HG02981 (cell line): ENCODE measurements at regions not wholly inside any gene's neighbourhood (a gene's known extent, or its start where the extent isn't known, plus 50 kb on each side); places are given as distances from the start of the nearest gene placed in this dataset.
A peak's percentile ranks its signal among the peaks of the same experiment; 100 is the strongest.

Experiments
- ATAC-seq: cut with Tn5 transposase; IDR thresholded peaks from one replicate; pipeline ENCODE4 v1.9.1; 2021; ENCODE audit warnings: mild to moderate bottlenecking, moderate library complexity; ENCODE audit not compliant: unreplicated experiment

DNA sequence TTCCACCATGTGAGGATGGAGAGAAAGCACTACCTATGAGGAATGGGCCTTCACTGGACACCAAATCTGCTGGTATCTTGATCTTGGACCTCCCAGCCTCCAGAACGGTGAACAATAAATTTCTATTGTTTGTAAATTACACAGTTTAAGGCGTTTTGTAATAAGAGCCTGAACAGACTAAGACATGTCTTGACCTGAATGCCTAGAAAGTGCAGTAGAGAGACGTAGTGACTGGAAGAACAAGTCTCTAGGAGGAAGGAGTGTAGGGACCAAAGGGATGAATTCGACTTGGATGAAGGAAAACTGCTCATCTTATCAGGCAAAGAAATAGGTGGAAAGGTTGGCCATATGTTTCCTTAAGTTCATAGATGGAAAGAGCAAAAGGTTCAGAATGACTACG is 309.8 kb upstream of the RGMB start:
- ATAC-seq: no peak

- peak; percentile 64 for ATAC-seq
These were observed 308.6 kb upstream of the RGMB start for GRCh38 chr5:98464737-98465330.

- ATAC-seq: no peak
These were observed 305.1 kb upstream of the RGMB start for GRCh38 chr5:98468188-98468869.

- no peak for ATAC-seq
These were observed 302.7 kb upstream of the RGMB start for GRCh38 chr5:98470747-98471146.

DNA sequence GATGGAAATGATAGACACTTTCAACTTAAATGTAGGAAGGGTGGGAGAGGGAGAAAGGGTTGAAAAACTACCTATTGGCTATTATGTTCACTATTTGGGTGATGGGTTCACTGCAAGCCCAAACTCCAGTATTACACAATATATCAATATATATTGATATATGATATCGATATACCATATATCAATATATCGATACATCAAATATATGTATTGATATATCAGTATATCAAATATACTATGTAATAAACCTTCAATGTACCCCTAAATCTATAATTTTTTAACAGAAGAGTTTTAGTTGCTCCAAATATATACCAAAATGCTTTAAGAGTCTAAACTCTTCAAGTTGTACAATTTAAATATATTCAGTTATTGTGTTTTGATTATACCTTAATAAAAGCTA is 302.0 kb upstream of the RGMB start:
- ATAC-seq: no peak

GRCh38 chr5:98474216-98474615 is 299.2 kb upstream of the RGMB start:
- no peak for ATAC-seq

DNA sequence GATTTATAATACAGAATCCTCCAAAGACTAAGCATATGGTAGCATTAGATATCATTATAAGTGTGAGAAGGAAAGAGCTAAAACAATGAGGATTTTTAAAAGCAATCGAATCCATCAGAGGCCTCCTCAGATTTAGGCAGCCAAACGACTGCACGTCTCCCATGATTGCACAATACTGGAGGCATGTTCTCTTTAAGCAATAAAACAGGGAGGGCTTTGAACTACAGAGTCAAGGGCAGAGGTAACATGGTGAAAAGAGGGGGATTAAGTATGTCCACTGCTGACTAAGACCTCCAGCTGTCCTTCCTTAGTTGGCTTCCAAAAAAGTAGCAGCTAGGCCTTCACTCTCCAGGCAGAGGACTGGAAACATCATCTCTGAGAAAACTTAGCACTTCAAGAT is 298.7 kb upstream of the RGMB start:
- no peak for ATAC-seq

DNA sequence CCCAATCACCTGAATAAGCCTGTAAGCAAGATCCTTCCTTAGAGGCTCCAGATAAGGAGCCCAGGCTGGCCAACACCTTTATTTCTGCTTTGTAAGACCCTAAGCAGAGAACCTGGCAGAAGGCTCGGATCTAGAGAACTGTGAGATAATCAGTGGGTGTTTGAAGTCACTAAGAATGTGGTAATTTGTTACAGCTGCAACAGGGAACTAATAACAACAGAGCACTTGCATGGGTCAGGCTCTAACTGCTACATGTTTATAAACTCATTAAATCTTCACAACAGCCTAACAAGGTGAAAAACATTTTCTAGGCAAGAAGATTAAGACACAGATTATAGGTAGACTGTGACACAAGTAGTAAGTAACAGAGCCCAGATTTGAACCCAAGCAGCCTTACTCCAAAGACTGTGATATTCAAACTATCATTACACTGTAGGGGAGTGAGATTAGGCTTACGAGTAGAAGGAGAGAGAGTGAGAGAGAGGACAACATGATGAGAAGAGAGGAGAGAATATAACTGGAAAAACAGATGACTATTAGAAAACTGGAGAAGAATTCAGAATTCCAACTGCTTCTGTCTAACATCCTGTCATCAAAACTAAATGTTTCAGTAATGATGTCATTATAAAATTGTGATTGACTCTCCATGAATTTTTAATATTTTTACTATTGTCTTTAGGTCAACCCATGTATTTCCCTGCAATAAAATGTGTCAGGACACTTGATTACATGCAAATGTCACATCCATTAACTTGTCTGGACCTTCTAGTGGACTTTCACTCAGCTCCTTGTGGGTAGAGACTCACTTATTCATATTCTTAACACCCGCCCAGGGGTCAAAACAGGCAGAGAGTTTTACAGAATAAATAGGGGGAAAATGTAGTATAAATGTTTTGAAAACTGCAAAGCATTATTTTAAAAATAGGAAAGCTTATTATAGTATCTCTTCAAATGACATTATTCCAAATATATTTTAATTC is 290.9 kb upstream of the RGMB start:
- ATAC-seq: no peak

DNA sequence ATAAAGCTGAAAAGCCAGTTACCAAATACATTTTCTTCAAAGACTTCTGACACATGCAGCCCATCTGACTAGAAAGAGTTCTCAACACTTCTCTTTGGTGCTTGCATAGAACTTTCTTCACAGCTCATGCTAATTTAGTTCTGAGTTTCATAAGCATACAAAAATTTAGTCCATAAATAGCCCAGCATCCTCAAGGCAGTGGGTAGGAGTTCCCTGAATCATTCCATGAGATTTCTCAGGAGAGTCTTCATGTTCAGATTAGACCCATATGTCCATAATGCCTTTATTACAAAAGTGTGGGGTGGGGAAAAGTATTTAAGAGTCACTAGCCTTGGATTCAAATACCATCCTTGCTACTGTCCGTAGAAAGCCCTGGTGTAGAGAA is 290.2 kb upstream of the RGMB start:
- no peak for ATAC-seq

DNA sequence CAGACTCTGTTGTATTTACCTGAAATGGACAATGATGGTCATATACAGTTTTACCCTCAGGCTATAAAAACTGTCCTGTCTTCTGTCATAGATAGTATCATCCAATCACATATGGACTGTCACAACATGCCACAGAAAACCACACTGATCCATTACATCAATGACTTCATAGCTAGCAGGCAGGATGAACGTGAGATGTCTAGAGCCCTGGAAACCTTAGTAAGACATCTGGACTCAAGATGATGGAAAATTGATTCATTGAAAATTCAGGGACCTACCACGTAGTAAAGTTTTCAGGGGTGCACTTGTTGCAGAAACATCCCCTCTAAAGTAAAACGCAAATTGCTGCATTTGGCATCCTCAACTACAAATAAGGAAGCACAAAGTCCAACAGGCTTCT is 284.4 kb upstream of the RGMB start:
- ATAC-seq: no peak

DNA sequence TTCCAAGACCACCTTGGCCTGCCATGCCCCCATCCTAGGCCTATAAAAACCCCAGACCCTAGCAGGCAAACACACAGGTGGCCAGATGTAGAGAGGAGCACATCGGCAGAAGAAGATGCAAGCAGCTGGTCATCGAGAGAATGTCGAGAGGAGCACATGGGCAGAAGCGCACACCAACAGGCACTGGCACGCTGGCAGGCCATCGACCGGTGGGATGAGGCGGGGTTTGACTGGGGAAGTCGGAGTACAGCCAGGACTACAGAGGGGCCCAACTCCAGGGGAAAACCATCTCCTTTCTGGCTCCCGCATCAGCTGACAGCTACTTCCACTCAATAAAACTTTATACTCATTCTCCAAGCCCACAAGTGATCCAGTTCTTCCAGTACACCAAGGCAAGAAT is 283.1 kb upstream of the RGMB start:
- no peak for ATAC-seq

GRCh38 chr5:98492258-98492657 is 281.2 kb upstream of the RGMB start:
- no peak for ATAC-seq

DNA sequence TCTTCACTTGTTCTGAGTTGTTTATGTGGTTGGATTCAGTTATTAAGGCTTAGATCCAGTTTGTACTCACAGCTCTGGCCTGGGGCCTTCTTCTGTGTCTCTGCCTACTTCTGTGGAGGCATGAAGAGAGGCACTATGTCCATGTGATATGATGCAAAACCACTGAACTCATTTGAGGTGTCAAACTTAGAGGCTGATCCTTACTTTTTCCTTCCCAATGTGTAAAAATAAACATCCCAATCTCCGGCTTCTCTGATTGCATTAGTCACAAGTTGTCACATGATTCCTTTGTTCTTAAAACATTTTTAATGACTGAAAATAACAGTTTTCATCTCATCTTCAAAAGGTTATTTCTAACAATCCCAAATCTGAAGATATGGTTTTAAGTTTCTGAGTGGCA is 276.0 kb upstream of the RGMB start:
- no peak for ATAC-seq

GRCh38 chr5:98498028-98498427 is 275.4 kb upstream of the RGMB start:
- ATAC-seq: no peak

DNA sequence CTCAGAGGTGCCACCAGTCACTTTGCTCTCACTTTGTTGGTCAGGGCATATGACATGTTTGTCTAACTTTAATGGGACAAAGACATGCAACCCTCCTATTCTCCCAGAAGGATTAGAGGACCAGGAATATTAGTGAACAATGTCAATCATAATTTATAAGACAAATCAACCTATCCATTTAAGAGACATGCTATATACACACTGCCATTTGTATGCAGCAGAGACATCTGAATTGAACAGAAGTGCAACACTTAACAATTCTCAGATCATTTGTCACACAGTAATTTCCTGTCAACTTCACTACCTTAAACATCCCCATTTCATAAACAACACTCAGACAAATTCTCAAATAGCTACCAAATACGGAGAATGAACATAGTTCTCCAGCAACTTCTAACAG is 273.6 kb upstream of the RGMB start:
- no peak for ATAC-seq

DNA sequence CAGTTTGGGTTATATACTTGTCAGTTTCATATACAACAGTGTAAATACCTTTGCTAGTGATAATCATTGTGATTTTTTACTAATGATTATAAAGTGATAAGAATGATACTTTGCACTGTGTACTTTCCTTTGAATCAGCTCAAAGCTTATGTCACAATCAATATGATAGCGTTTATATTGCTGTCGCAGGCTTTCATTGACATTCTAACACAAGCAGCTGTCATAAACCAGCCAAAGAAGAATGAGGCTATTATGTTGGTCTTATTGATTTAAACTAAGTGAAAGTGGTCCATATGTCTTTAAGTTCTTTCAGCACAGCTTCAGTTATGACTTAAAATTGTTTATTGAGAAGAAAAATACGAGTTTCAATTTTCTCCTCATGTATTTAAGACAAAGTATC is 272.7 kb upstream of the RGMB start:
- no peak for ATAC-seq

GRCh38 chr5:98503616-98504015 is 269.8 kb upstream of the RGMB start:
- no peak for ATAC-seq

DNA sequence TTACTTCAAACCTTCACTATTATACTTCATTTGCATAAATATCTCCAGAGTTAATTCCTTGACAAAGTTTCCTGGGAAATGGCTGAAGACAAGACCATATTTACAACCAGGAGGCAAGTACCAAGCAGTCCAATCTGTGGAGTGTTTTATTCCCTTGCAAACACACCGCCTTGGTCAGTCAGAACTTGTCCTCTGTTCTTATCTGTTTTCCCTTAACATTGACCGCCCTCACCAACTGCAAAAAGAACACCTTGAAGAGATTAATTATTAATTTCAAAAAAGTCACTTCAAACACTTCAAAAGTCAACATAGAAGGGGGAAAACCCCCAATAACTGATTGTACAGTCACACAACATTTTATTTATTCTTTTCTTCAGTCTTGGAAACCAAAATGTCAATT is 269.0 kb upstream of the RGMB start:
- ATAC-seq: no peak

DNA sequence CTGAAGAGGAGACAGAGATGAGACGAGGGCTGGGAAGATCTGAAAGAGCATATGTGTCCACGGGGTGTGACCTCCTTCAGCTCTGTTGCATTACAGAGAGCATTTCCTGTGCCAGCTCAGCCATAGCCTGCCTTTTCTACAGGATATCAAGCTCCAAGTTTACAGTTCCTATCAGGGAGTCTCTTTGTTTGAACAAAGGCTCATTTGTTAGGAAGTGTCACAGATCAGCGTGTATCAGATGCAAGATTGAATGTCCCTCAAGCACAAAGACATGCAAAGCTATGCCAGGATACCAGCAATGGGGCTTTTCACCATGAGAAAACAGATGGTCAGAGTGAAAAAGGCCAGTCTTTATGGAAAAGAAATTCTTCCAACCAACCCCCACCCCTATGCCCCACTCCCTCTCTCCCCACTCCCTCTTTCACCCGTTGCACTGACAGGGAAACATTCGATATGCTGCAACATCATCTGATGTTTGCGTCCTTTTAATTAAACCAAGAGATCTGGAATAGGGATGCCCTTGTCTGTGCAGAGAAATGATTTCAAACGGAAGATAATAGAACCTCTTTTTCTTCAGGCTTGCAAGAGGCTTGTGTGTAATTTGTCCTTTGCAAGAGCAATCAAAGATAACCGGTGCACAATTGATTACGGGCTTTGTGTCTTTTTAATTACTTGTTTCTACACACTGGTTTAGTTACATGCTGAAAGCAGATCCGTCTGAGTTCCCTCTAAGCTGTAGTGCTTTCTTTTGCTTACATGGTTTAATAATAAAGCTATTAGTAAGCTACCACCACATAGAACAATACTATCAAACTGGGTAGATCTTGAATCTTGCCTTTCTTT is 263.1 kb upstream of the RGMB start:
- no peak for ATAC-seq

GRCh38 chr5:98513380-98513779 is 260.1 kb upstream of the RGMB start:
- ATAC-seq: no peak

DNA sequence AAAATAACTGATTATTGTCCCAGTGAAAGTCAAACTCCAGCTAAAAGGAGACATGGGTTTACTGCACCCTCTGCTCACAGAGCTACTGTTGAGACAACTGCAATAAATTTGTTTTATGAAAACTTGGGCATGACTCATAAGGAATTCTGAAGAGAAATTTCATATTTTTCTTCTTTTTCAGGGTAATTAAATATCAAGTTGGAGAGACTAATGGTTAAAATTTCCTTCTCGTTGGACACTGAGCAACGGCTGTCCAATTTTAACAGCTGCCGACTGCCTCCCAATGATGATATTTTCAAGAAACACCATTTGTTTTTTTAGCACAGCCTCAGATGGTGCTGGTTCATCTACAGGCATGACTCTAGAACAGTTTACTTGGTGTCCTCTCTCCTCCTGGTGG is 259.2 kb upstream of the RGMB start:
- ATAC-seq: no peak
